HG03558 (cell line): ENCODE measurements at regions not wholly inside any gene's neighbourhood (a gene's known extent, or its start where the extent isn't known, plus 50 kb on each side); places are given as distances from the start of the nearest gene placed in this dataset.

Experiments used
- ATAC-seq: cut with Tn5 transposase; IDR thresholded peaks from one replicate; pipeline ENCODE4 v1.9.1; 2021; ENCODE audit warnings: moderate number of reproducible peaks; ENCODE audit not compliant: unreplicated experiment; ENCODE audit errors: extremely low read depth

DNA sequence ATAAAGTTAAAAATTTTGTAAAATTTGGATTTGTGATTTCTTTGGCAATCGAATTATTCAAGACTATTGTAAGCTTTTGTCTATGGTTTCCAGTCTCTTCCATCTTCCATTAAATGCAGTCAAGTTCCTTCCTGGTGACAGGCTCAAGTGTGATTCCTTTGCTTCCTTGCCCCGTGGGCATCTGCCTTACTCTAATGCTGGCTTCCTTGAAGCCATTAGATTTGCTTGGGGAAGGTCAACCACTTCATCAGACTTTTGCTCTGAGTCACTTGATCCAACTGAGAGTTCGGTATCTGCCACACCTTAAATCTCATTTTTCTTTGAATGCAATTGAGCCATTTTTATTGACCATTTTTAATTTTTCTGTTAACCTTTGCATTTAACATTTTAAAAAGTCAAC, 648.8 kb downstream of the SPOCK3 start:
- no peak for ATAC-seq

- no peak for ATAC-seq
Observed at GRCh38 chr4:166594326-166594946, 639.9 kb downstream of the SPOCK3 start.

DNA sequence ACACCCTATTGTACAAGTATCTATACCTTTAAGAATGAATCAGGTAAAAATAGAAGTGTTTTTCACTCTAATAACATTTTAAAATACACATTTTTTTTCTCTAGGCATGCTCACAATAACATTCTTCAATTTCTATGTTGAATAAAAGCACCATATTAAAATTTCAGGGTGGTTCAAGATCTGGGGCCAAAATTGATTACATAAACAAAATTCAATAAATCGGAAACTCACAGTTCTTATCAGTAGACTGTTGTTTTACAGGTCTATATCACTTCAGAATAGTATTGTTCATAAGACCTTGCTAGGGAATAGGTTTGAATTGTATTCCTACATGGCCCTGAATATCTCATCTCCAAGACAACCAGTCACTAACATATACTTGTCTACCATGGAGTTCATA, 634.0 kb downstream of the SPOCK3 start:
- no peak for ATAC-seq

- no peak for ATAC-seq
Observed at GRCh38 chr4:166602068-166602467, 632.2 kb downstream of the SPOCK3 start.

DNA sequence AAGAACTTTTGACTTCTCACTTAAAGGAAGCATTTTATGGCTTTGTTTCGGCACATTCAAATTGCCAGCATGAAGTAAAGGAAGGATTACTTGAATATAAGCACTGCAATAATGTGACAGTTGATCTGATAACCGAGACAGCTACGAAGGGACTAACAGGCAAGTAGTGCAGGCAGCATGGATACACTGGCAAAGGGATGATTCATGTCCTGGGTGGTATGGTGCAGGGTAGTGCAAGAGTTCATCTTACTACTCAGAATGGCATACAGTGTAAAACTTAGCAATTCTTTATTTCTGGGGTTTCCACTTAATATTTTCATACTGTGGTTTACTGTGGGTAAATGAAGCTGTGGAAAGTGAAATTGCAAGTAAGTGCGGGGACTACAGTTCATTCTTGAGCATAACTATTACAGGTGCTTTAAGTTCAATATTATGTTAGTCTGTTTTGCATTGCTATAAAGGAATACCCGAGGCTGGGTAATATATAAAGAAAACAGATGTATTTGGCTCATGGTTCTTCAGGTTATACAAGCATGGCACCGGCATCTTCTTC, 611.8 kb downstream of the SPOCK3 start:
- ATAC-seq = no peak

GRCh38 chr4:166625018-166625637, 609.2 kb downstream of the SPOCK3 start:
- ATAC-seq = no peak

- no peak for ATAC-seq
Observed at GRCh38 chr4:166628454-166628853, 605.8 kb downstream of the SPOCK3 start.

- ATAC-seq = no peak
Observed at GRCh38 chr4:166635367-166635766, 598.9 kb downstream of the SPOCK3 start.

- no peak for ATAC-seq
Observed at GRCh38 chr4:166637816-166638215, 596.5 kb downstream of the SPOCK3 start.

GRCh38 chr4:166655231-166655630, 579.1 kb downstream of the SPOCK3 start:
- ATAC-seq = no peak

DNA sequence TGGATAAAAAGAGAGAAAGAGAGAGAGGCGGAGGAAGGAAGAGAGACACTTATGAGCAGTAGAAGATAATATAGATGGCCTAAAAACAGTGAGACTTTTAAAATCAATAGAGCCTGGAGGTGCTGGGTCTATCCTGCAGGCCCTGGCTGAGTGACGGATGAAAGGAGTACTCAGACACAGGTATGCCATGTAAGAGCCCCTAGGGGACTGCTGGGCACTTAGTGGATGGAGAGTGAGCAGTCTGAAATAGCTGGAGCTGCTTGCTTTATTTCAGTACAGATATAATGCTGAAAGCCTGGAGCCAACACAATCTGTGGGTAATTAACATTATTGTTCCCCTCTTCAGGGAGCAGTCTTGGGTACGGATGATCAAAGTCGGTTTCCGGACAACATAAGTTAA, 578.6 kb downstream of the SPOCK3 start:
- ATAC-seq = no peak

GRCh38 chr4:166657261-166657660, 577.0 kb downstream of the SPOCK3 start:
- no peak for ATAC-seq

DNA sequence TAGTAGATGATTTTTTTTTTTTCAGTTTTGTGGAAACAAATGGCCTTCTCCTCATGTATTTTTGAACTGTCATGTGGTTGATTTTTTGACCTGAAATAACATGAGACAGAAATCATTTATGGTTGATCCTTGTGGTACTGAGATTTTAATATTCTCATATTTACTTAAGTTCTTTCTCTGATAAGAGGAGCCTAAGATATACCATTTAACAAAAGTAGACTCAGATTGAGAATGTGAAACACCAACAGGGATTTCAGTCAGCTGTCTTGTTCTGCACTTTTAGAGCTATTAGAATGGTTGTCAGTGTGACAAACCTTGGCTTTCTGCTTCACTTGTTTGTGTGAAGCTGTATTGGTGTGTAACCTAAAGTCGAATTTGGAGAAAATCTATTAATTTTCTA, 575.7 kb downstream of the SPOCK3 start:
- no peak for ATAC-seq

GRCh38 chr4:166662266-166662843, 571.9 kb downstream of the SPOCK3 start:
- peak; percentile 83 for ATAC-seq

- no peak for ATAC-seq
Observed at GRCh38 chr4:166670341-166670740, 564.0 kb downstream of the SPOCK3 start.

- no peak for ATAC-seq
Observed at GRCh38 chr4:166673911-166674310, 560.4 kb downstream of the SPOCK3 start.

DNA sequence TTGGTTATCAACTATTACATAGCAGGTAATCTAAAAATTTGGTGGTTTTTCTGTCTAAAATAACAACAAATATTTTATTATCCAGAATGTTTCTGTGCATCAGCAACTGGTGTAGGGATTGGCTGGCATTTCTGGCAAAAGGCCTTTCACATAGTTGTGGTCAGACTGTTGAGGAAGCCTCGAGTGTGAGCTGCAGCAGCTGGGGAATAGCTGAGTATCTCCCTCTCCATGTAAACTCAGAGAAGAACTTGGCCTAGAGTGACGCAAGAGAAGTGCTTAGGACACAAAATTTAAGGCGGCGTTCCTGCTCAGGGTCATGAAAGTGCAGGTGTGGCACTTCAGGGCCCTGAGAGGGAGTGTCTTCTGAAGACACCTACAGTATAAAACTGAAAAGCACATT, 558.9 kb downstream of the SPOCK3 start:
- no peak for ATAC-seq

DNA sequence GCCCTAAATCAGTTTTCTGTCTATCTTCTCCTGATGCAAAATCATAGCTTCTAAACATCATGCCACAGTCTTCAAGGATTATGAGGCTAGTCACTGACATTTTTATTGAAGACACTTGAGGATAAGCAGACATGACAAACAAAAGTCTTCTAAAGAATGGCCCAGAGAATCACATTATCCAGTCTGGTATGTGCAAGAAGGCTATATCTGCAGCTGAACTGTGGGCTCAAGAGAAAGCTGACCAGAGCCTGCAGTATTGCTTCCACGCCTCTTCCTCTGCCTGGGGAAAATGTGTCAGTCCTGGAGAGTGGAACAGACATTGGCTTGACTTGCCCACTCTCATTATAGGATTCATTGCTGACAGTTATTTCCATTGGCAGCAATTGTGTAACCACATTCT, 553.5 kb downstream of the SPOCK3 start:
- ATAC-seq = no peak

GRCh38 chr4:166682200-166682599, 552.1 kb downstream of the SPOCK3 start:
- ATAC-seq = no peak
